GM23248 (cell line): ENCODE measurements at regions not wholly inside any gene's neighbourhood (a gene's known extent, or its start where the extent isn't known, plus 50 kb on each side); places are given as distances from the start of the nearest gene placed in this dataset.

Source experiments
- EZH2 ChIP-seq: fragments of 200-600 bp; sonication (generic); IDR thresholded peaks from 2 replicates; pipeline ENCODE4 v1.6.1; 2018; ENCODE audit warnings: antibody characterized with exemption, mild to moderate bottlenecking; ENCODE audit not compliant: insufficient read depth, poor library complexity, severe bottlenecking
- EZH2phosphoT487 ChIP-seq: fragments of 200-600 bp; sonication (generic); IDR thresholded peaks from 2 replicates; pipeline ENCODE4 v1.6.1; 2018; ENCODE audit warnings: antibody characterized with exemption, moderate library complexity, mild to moderate bottlenecking, low read depth; ENCODE audit not compliant: insufficient read depth

DNA sequence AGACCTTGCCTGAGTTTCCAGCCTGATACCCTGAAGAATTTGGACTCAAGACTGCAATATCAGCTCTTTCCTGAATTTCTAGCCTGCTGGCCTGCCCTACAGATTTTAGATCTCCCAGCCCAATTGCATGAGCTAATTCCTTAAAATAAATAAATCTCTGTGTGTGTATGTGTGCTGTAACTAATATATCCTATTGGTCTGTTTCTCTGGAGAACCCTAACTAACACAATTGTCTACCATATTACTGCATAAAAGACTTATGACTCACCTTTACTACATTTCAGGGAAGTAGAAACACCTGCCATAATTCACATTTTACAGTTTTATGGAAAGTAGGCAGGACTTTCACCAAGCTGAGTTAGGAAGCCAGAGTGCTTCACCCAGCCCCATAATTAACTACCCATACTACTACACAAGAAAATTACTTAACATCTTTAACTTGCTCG is 90.7 kb upstream of the BEND6 start:
- TF ChIP-seq EZH2 (no peak), EZH2phosphoT487 (no peak)
